ENCODE measurements at regions not wholly inside any gene's neighbourhood (a gene's known extent, or its start where the extent isn't known, plus 50 kb on each side); places are given as distances from the start of the nearest gene placed in this dataset.

DNA sequence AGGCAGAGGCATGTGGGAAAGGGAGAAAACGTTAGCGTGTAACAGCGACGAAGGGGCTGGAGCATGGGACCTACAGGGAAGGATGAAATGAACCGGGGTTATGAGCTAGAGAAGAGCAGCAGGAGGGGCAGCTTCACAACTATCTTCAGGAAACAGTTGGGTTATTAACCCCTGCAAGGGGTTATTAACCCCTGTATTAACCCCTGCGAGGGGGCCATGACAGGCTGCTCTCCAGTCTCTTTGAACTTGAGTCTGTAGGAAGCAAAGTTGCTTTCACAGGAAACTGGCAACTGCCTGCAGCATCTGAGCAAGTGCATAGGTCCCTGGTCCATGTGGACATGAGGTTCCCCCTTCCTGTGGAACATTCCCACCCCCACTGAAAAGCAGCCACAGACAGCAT, 119.2 kb upstream of the CRHR1 start:
- H3K4me1 ChIP-seq, result no peaks in the 10 kb centered on the region
- no peaks in the 10 kb centered on the region for H3K9me3 ChIP-seq (ENCODE audit: control insufficient read depth, low read length)
- H3K36me3 ChIP-seq (ENCODE audit: control insufficient read depth, insufficient read depth, low read length), result no peaks in the 10 kb centered on the region
- no peak overlapping the region for H3K4me3 ChIP-seq (ENCODE audit: low read depth, low read length)
- TF ChIP-seq, protein P1, sequence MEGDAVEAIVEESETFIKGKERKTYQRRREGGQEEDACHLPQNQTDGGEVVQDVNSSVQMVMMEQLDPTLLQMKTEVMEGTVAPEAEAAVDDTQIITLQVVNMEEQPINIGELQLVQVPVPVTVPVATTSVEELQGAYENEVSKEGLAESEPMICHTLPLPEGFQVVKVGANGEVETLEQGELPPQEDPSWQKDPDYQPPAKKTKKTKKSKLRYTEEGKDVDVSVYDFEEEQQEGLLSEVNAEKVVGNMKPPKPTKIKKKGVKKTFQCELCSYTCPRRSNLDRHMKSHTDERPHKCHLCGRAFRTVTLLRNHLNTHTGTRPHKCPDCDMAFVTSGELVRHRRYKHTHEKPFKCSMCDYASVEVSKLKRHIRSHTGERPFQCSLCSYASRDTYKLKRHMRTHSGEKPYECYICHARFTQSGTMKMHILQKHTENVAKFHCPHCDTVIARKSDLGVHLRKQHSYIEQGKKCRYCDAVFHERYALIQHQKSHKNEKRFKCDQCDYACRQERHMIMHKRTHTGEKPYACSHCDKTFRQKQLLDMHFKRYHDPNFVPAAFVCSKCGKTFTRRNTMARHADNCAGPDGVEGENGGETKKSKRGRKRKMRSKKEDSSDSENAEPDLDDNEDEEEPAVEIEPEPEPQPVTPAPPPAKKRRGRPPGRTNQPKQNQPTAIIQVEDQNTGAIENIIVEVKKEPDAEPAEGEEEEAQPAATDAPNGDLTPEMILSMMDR (IDR thresholded peaks at IDR 0.05), result no peak
- H3K27me3 ChIP-seq (ENCODE audit: control insufficient read depth, insufficient read depth, low read length), result no peaks in the 10 kb centered on the region
- H3K79me2 ChIP-seq, result no peaks in the 10 kb centered on the region
- no peak overlapping the region for H3K27ac ChIP-seq
- H2AFZ ChIP-seq, result no peak overlapping the region
- H3K9ac ChIP-seq, result no peak overlapping the region
- H3K4me2 ChIP-seq (ENCODE audit: low read length), result no peak overlapping the region

DNA sequence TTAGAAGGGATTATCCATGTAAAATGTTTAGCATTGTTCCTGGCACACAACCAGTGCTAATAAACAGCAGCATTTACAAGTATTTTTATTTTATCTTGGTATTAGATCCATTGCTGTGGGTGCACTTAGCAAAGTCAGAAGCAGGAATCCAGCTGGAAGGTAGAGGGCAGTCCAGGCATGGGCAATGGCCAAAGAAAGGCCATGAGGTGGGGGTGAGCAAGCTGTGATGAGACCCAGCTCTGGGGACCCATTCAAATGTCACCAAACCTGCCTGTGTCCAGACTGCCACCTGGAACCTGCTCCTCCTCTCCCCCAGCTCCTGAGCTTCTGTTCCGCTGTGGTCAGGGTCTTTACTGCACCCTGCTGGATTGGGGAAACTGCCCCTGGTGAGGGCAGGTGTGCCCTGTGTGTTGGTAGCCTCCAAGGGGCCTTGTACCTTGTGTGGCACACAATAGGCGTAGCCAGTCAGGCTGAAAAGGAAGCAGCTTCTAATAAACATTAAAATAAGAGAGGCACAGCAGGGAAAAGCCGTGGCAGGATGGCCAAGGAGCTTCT, 118.0 kb upstream of the CRHR1 start:
- TF ChIP-seq, protein P1 (IDR thresholded peaks at IDR 0.05), result no peak
- Histone ChIP-seq H3K4me2 (ENCODE audit: low read length) (no peak overlapping the region), H3K4me1 (no peaks in the 10 kb centered on the region), H3K27ac (no peak overlapping the region), H3K9ac (no peak overlapping the region), H3K4me3 (ENCODE audit: low read depth, low read length) (no peak overlapping the region), H3K27me3 (ENCODE audit: control insufficient read depth, insufficient read depth, low read length) (no peaks in the 10 kb centered on the region), H3K36me3 (ENCODE audit: control insufficient read depth, insufficient read depth, low read length) (no peaks in the 10 kb centered on the region), H2AFZ (no peak overlapping the region), H3K79me2 (no peaks in the 10 kb centered on the region), H3K9me3 (ENCODE audit: control insufficient read depth, low read length) (no peaks in the 10 kb centered on the region)

DNA sequence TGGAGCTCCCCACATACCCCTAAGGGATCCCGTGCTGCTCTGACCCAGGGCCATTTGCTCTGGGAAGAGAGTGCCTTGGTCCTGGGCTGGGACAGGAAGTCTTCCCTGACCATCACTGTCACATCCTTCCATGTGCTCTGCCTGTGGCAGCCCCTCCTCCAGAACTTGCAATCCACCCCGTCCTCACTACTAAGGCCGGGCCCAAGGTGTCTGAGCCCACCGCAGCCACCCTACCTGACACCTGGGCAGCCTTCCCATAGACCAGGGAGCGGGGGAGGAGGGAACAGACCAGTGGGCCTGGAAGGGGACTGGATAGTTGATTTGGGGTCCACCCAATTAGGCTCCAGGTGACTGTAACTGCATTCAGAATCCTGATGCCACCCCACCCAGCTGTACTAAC, 117.5 kb upstream of the CRHR1 start:
- Histone ChIP-seq H3K4me2 (ENCODE audit: low read length) (no peak overlapping the region), H3K9me3 (ENCODE audit: control insufficient read depth, low read length) (no peaks in the 10 kb centered on the region), H3K4me1 (no peaks in the 10 kb centered on the region), H3K36me3 (ENCODE audit: control insufficient read depth, insufficient read depth, low read length) (no peaks in the 10 kb centered on the region), H3K4me3 (ENCODE audit: low read depth, low read length) (no peak overlapping the region), H3K27ac (no peak overlapping the region), H3K9ac (no peak overlapping the region), H2AFZ (no peak overlapping the region), H3K79me2 (no peaks in the 10 kb centered on the region), H3K27me3 (ENCODE audit: control insufficient read depth, insufficient read depth, low read length) (no peaks in the 10 kb centered on the region)
- TF ChIP-seq, protein P1 (IDR thresholded peaks at IDR 0.05), result no peak

DNA sequence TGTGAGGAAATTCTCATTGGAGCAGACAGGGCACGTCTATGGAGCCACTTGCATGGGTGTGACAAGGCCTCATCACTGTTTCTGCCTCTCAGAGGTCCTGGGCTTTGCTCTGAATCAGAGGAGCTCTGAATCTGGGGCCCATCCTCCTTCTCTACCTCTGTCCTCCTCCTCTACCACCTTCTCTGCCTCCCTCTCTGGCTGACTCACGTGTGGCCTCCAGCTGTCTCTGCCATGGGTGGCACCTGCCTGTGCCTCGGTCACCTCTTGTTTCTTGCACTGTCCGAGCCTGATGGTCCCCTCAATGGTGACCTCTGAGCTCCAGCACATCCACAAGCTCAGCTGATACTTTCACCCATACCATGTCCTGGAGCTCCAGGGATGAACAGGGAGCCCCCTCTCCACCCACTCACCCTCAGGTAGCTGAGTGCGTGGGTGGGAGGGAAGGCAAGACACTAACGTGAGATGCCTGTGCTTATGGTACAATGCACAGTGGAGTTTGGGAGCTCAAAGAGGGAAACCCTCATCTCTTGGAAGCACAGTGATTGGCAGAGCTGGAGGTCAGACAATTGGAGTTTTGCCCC, 116.4 kb upstream of the CRHR1 start:
- Histone ChIP-seq H3K4me2 (ENCODE audit: low read length) (no peak overlapping the region), H3K36me3 (ENCODE audit: control insufficient read depth, insufficient read depth, low read length) (no peaks in the 10 kb centered on the region), H2AFZ (no peak overlapping the region), H3K4me3 (ENCODE audit: low read depth, low read length) (no peak overlapping the region), H3K9me3 (ENCODE audit: control insufficient read depth, low read length) (no peaks in the 10 kb centered on the region), H3K79me2 (no peaks in the 10 kb centered on the region), H3K27ac (no peak overlapping the region), H3K9ac (no peak overlapping the region), H3K4me1 (no peaks in the 10 kb centered on the region), H3K27me3 (ENCODE audit: control insufficient read depth, insufficient read depth, low read length) (no peaks in the 10 kb centered on the region)
- TF ChIP-seq, protein P1 (IDR thresholded peaks at IDR 0.05), result no peak

DNA sequence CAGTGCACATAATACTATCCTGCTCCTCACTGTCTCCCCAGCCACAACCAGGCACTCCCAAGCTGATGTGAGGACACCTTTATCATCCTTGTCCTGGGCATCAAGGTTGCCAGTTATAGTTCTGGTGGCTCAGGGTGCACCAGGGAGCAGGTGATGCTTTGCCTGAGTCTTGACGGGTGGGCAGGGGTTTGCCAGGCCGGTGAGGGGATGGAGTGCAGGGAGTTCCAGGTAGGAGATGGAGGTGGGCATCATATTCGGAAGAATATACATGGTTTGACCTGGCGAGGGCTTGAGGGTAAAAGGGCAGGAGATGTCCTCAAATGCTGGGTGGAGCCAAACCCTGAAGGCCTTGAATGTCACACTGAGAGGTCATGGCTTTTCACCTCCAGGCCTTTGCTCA, 115.8 kb upstream of the CRHR1 start:
- Histone ChIP-seq H3K27ac (no peak overlapping the region), H3K4me2 (ENCODE audit: low read length) (no peak overlapping the region), H3K4me1 (no peaks in the 10 kb centered on the region)

More for the DNA sequence above, 115.8 kb upstream of the CRHR1 start:
- no peaks in the 10 kb centered on the region for H3K79me2 ChIP-seq
- H3K36me3 ChIP-seq (ENCODE audit: control insufficient read depth, insufficient read depth, low read length), result no peaks in the 10 kb centered on the region
- TF ChIP-seq, protein P1 (IDR thresholded peaks at IDR 0.05), result no peak
- H3K9ac ChIP-seq, result no peak overlapping the region
- no peaks in the 10 kb centered on the region for H3K27me3 ChIP-seq (ENCODE audit: control insufficient read depth, insufficient read depth, low read length)
- no peak overlapping the region for H2AFZ ChIP-seq
- H3K9me3 ChIP-seq (ENCODE audit: control insufficient read depth, low read length), result no peaks in the 10 kb centered on the region
- H3K4me3 ChIP-seq (ENCODE audit: low read depth, low read length), result no peak overlapping the region
